Activated T-cell treated with anti-CD3 and anti-CD28 coated beads for 48 hours (primary cell): ENCODE measurements at regions not wholly inside any gene's neighbourhood (a gene's known extent, or its start where the extent isn't known, plus 50 kb on each side); places are given as distances from the start of the nearest gene placed in this dataset.

Source experiments
- DNase-seq: peaks from one replicate; pipeline ENCODE4 v3.0.0-alpha.2; 2020; ENCODE audit warnings: low read depth

GRCh38 chr2:58954880-58955385 is 713.8 kb upstream of the FANCL start:
- DNase-seq = no peak

- DNase-seq = no peak
Measured at GRCh38 chr2:58951722-58952121, 710.6 kb upstream of the FANCL start.

DNA sequence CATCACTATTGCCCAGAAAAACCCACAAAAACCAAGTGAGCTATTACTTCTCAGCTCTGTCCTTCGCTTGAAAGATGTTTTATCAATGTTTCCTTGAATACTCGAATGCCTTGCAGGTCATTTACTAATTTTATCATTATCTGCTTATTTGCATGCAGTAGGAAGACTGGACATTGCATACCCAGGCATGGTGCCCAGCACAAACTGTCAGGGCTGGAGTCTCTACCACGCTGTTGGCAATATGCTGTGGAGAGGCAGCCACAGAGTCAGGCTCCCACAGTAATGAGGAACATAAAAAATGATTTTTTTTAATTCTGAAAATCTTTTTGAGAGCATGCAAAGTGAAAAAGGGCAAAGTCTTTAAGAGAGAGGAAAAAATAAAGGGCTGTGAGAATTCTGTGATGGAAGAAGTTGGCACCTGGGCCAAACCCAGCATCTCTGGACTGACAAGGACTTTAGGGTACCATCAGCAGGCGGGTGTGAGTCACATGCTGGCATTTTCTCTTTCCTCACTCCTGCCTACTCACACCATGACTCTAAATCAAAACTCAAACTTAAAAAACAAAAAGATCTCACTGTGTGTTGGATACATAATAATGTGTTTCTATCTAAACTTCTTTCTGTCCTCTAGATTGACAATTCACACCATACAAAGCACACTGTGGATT is 709.8 kb upstream of the FANCL start:
- DNase-seq = no peak

DNA sequence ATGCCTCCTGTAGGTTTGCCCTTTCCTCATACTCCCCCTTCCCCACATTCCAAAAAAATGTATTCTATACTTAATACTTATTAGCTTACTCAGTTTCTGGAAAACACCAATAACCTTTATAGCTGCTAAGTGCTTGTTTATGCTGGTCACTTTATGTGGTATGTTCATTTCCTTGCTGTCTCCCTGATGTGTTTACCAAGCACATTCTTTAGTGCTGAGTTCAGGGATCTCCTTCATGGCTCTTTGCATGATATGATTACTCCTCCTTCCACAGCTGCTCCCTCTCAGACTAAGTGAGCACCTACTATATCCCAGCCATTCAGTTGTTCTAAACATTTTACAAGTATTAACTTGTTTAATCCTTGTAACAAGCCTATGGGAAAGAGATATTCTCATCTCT is 698.3 kb upstream of the FANCL start:
- no peak for DNase-seq

DNA sequence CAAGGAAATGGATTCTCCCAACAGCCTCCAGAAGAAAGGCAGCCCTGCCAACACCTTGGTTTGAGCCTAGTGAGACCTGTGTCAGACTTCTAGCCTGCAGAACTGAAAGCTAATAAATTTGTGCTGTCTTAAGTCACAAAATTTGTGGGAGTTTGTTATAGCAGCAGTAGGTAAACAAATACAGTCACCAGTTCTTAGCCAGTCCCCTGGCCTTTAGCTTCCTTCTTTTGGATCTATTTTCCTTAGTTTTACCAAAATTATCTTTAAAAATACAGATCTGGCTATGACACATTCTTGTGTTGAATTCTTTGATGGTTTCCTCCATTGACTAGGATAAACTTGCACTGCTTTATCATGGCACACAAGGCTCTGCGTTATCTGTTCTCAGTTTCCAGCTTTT is 697.9 kb upstream of the FANCL start:
- DNase-seq = no peak

DNA sequence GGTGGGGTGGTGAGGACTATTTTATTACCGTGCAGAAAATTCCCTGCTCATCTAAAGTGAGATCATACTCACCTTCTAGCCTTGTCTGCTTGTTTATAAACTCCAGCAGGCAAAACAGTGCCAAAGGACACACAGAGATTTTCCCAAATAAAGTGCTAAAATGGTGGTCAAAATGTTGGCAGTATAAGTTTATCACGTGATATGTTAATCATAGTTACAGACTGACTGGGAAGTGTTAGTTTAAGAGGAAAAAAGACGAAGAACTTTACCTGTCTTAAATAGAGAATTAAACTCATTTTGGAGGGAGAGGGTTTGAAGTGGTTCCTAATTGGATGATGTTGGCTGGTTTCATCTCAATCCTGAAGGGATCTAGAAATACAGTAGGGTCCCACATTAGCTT is 691.7 kb upstream of the FANCL start:
- no peak for DNase-seq

DNA sequence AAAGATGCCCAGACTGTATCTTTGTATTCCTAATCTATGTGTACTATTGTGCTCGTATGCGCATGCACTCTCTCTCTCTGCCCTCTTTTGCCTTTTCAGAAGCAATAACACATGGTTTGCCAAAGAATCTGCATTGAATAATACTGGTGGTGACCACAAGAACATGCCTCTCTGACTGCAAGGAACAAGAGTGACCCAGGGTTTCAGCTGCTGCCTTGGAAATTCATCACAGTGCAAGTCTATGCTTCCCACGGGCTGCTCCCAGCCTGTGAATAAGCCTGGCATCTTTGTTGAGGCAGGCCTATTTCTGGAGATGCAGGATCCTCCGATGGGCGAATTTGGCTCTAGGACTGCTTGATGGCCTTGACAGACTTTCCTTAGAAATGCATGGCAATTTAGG is 689.4 kb upstream of the FANCL start:
- no peak for DNase-seq

DNA sequence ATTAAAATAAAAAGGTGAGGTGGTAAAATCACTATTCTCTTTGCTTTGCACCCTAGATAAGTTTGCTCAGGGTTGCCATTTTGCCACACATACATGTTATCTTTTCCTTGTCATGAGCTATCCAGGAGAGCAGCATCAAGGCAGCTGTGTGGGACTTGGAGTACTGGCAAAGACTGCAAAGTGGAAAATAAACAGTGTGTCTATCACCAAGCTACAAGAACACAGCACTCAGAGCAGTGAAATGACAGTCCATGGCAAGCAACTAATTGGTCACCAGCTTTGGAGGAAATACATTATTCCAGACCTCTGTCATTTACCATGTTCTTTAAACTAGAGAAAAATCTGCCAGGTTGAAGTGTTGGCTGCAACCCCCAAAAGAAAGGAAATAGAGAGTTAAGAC is 687.8 kb upstream of the FANCL start:
- DNase-seq = no peak

- DNase-seq = no peak
Measured at GRCh38 chr2:58928391-58928790, 687.3 kb upstream of the FANCL start.

DNA sequence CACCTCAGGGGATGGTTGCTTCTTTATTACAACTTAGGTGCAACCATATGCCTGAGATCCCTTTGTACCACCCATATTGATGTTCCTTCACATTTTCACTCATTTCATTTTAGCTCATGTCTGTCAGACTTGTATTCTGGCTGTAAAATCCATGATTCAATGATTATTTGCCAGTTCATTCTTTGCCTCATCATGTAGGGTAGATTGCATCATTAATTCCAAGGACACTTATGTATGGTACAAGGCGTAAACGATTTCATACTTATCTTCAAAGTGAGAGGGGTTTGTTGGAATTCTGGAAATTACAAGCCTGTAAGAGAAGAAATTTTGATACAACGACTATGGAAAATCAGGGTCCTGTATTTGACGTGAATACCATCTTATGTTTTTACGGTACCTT is 685.0 kb upstream of the FANCL start:
- DNase-seq = no peak

GRCh38 chr2:58925676-58926081 is 684.6 kb upstream of the FANCL start:
- no peak for DNase-seq

- DNase-seq = no peak
Measured at GRCh38 chr2:58923869-58924268, 682.7 kb upstream of the FANCL start.

- DNase-seq = no peak
Measured at GRCh38 chr2:58922245-58922644, 681.1 kb upstream of the FANCL start.

DNA sequence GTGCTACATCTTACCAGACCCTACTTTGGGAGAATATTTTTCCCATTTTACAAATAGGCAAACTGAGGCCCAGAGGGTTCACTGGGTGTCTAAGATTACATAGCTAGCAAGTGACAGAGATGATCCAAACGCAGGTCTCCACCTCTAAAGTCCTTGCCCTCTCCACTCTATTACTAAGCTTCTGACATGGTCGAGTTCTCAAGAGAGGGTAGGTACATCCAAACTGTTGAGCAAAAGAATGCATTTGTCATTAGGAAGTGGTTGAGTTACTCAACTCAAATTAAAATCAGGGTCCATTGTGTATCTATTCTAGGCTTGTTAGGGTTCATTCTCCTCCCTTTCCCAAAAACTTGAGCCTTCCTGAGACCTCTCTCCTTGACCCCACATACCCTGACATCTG is 680.6 kb upstream of the FANCL start:
- no peak for DNase-seq

GRCh38 chr2:58920001-58920400 is 678.9 kb upstream of the FANCL start:
- no peak for DNase-seq

DNA sequence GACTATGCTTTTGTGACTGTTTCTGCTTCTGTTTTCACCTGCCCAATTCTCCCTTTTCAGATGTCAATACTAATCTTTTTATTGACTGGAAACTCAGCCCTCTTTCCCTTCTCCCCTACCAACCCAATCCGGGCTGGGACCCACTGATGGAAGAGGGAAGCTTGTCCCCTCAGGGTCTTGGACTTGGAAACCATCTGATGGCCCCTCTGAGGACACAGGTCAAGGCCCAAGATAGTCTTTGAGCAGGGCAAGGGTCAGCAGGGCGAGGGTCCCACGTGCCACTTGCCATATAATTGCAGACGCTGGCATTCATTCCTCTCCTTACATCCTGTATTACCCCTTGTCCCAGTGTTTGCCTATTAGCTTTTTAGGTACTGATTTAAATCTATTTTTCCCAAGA is 678.2 kb upstream of the FANCL start:
- DNase-seq = no peak

DNA sequence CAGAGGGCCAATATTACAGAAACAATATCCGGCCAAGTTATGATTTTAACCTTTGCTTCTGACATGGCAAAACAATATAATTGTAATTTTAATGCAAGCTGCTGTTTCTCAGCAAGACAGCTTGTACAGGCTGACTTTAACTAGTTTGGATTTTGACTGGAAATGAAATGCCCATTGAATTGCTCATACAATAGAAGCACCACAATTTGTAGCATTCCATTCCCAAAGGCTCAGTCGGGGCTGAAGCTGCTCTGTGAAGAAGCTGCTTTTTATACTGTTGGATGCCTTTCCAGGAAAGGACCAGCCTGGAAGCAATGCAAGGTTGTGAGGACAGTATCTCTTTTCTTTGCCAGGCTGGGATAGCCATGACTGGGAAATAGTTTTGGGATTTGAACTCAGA is 677.0 kb upstream of the FANCL start:
- DNase-seq = no peak

DNA sequence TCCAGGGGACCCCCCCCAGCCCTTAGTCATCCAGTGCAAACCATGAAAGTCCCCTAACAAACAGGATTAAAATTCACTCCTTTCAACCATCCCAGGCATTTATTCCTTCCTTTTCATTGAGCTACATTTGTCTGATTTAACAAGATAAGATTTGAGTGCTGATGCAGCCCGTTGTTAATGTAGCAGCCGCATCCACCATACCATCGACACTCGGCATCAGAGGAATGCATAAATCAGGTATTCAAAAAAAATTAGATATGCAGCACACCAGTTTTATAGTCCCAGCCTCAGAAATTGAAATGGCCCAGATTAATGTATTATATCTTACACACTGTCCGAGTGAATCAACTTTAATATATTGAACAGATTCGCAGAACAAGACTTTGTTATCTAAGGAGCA is 676.5 kb upstream of the FANCL start:
- DNase-seq = no peak

- DNase-seq = no peak
Measured at GRCh38 chr2:58916063-58916462, 674.9 kb upstream of the FANCL start.

GRCh38 chr2:58914733-58915505 is 673.8 kb upstream of the FANCL start:
- DNase-seq = no peak

DNA sequence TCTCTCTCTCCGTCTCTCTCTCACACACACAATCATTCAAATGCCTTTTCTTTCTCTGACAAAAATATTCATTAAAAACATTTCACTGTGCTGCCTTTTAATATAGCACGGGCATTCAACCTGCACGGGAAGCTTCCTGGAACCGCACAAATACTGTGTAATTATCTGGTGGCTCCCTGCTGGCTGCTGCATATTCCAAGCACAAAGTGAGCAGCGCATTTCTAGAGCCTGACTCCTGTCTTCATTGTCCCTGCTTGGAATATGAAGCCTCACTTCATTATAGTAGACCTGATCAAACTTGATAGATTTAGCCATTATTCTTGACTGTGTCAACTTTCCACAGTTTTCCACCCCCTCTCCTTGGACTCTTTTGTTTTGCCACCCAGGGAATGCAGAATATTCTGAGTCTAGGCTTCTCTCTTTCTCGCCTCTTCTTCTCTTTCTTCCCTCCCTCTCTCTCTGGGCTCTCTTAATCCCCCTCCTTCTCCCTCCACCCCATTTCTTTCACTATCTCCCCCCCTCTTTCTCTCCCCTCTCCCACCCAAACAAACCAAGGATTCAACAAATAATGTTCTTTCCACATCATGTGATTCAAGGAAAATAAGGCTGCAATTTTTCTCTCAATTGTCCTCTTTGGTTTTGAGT is 672.1 kb upstream of the FANCL start:
- no peak for DNase-seq

DNA sequence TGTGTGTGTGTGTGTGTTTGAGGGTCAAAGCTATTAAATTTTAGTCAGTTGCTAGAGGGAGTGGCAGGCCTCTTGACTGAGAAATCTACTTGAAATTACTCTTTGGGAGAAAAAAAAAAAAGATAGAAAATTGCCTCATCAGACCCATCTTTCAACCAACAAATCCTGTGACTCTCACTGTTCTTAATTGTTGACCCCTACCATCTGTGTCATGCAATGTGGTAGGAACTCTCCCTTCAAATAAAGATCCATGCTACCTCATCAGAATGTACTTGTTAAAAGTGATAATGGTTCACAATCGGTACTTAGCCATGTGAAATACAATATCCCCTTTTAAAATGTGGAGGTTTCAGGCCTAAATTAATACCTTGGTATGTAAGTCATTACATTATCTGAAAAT is 670.8 kb upstream of the FANCL start:
- no peak for DNase-seq

DNA sequence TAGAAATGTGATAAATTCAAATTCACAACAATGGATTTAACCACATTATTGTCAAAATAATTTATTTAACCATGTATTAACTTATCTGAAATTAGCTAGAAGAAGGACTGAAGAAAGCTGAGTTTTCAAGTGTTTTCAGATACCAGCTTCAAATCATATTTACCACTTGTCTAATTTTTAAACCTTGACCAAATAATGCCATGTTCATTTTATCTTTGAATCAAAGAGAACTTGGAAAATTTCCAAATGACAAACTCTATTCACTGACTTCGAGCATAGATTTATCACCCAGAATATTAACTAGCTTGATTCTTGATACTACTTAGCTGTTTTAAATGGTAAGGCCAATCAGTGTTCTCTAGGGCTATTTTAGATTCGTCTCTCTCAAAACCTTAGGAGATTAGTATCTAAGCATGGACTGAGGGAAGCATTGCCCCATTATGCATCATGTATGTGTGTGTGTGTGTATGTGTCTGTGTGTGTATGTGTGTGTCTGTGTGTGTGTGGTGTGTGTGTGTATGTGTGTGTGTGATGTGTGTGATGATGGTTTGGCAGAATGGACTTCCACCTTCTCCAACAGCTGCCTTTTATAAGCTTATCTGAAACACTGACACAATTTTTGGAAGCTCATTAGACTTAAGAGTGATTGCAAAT is 667.5 kb upstream of the FANCL start:
- no peak for DNase-seq
